ENCODE measurements at regions not wholly inside any gene's neighbourhood (a gene's known extent, or its start where the extent isn't known, plus 50 kb on each side); places are given as distances from the start of the nearest gene placed in this dataset.

GRCh38 chr2:181142514-181142913, 162.1 kb downstream of the UBE2E3 start:
- TF ChIP-seq CTCF (IDR thresholded peaks at IDR 0.05; ENCODE audit: borderline replicate concordance, extremely low read depth, low read length, poor library complexity, severe bottlenecking) (no peak), EZH2 (IDR thresholded peaks at IDR 0.05; ENCODE audit: borderline replicate concordance, low read depth, low read length, severe bottlenecking) (no peak)
